Loucy (cell line): ENCODE measurements at regions not wholly inside any gene's neighbourhood (a gene's known extent, or its start where the extent isn't known, plus 50 kb on each side); places are given as distances from the start of the nearest gene placed in this dataset.

Experiments
- H2AFZ ChIP-seq: fragments of 200-600 bp; sonication (generic); 2 replicates; pipeline ENCODE4 v1.6.0; 2016; ENCODE audit warnings: antibody characterized with exemption, mild to moderate bottlenecking, low read length, moderate library complexity
- H3F3A ChIP-seq: fragments of 200-600 bp; 2 replicates; pipeline ENCODE4 v1.6.0; 2016; ENCODE audit warnings: antibody characterized with exemption, low read depth, mild to moderate bottlenecking
- H3K27me3 ChIP-seq: fragments of 200-600 bp; sonication (generic); 2 replicates; pipeline ENCODE4 v1.6.1; 2014; ENCODE audit warnings: low read length, mild to moderate bottlenecking; ENCODE audit not compliant: insufficient read depth, poor library complexity, severe bottlenecking
- H3K36me3 ChIP-seq: fragments of 200-600 bp; sonication (generic); 2 replicates; pipeline ENCODE4 v1.6.1; 2016; ENCODE audit warnings: low read length; ENCODE audit not compliant: insufficient read depth
- H3K4me1 ChIP-seq: fragments of 200-600 bp; sonication (generic); 2 replicates; pipeline ENCODE4 v1.5.1; 2014; ENCODE audit warnings: low read length, mild to moderate bottlenecking; ENCODE audit not compliant: insufficient read depth, poor library complexity, severe bottlenecking
- H3K4me2 ChIP-seq: fragments of 200-600 bp; sonication (generic); 2 replicates; pipeline ENCODE4 v1.6.0; 2014; ENCODE audit warnings: antibody characterized with exemption, low read length, low read depth, mild to moderate bottlenecking; ENCODE audit not compliant: poor library complexity, severe bottlenecking
- H3K4me3 ChIP-seq: fragments of 200-600 bp; sonication (generic); 2 replicates; pipeline ENCODE4 v1.5.1; 2014; ENCODE audit warnings: low read length, mild to moderate bottlenecking, mixed read lengths; ENCODE audit not compliant: poor library complexity, severe bottlenecking
- H3K79me2 ChIP-seq: fragments of 200-600 bp; sonication (generic); 2 replicates; pipeline ENCODE4 v1.6.1; 2014; ENCODE audit warnings: low read length; ENCODE audit not compliant: insufficient read depth
- H3K9ac ChIP-seq: fragments of 200-600 bp; sonication (generic); 2 replicates; pipeline ENCODE4 v1.6.0; 2014; ENCODE audit warnings: mild to moderate bottlenecking, low read depth, low read length, moderate library complexity; ENCODE audit not compliant: poor library complexity, severe bottlenecking
- H3K9me2 ChIP-seq: fragments of 200-600 bp; sonication (generic); replicated peaks from 2 replicates; pipeline ENCODE4 v1.6.1; 2016; ENCODE audit warnings: low read depth, low read length, mixed read lengths
- H3K9me3 ChIP-seq: fragments of 200-600 bp; sonication (generic); 2 replicates; pipeline ENCODE4 v1.6.1; 2014; ENCODE audit warnings: mild to moderate bottlenecking, antibody characterized with exemption, low read length, low read depth; ENCODE audit not compliant: insufficient read depth
- H4K20me1 ChIP-seq: fragments of 200-600 bp; sonication (generic); 2 replicates; pipeline ENCODE4 v1.6.0; 2014; ENCODE audit warnings: antibody characterized with exemption, low read length, mild to moderate bottlenecking; ENCODE audit not compliant: insufficient read depth, poor library complexity, severe bottlenecking
- CTCF ChIP-seq: fragments of 200-600 bp; sonication (generic); conservative IDR thresholded peaks from 2 replicates; pipeline ENCODE4 v1.5.1; 2014; ENCODE audit warnings: mild to moderate bottlenecking, antibody characterized with exemption, low read length
- EZH2phosphoT487 ChIP-seq: fragments of 200-600 bp; IDR thresholded peaks from 2 replicates; pipeline ENCODE4 v1.6.1; 2018; ENCODE audit warnings: antibody characterized with exemption, mild to moderate bottlenecking, moderate library complexity, borderline replicate concordance

DNA sequence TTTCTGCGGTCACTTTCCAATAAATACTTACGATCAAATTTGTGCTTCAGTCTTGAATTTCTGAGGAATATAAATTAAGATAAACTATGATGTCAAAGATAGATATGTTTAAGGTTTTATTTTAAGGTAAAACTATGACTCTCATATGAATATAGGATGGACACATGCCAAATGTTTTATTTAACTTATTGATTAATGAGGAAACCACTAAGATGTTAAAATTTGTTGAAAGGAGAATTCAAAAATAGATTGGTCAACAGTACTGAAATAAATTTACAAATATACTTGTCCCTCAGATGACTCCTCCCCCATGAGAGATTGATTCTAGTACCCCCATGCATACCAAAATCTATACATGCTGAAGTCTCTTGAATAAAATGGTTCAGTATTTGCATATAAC is 319.7 kb upstream of the KCNH8 start:
- H3K9me3 ChIP-seq: no peaks in the 10 kb centered on the region
- H3K4me2 ChIP-seq: no peak overlapping the region
- no peak overlapping the region for H2AFZ ChIP-seq
- H3K9ac ChIP-seq: no peak overlapping the region
- no peaks in the 10 kb centered on the region for H3K36me3 ChIP-seq
- H3K4me3 ChIP-seq: no peak overlapping the region
- H3K27me3 ChIP-seq: no peaks in the 10 kb centered on the region
- no peak for TF ChIP-seq EZH2phosphoT487
- no peak for TF ChIP-seq CTCF
- H3K9me2 ChIP-seq: no peaks in the 10 kb centered on the region
- H3F3A ChIP-seq: no peaks in the 10 kb centered on the region
- no peaks in the 10 kb centered on the region for H3K79me2 ChIP-seq
- H4K20me1 ChIP-seq: no peaks in the 10 kb centered on the region
- peaks cover 20% of the 10 kb centered on the region for H3K4me1 ChIP-seq

- Histone ChIP-seq H3K9me2 (no peaks in the 10 kb centered on the region), H3F3A (no peaks in the 10 kb centered on the region), H3K36me3 (no peaks in the 10 kb centered on the region), H3K27me3 (no peaks in the 10 kb centered on the region), H3K4me1 (peaks cover 20% of the 10 kb centered on the region), H2AFZ (no peak overlapping the region), H3K9me3 (no peaks in the 10 kb centered on the region), H4K20me1 (no peaks in the 10 kb centered on the region), H3K4me2 (no peak overlapping the region), H3K4me3 (no peak overlapping the region), H3K9ac (no peak overlapping the region), H3K79me2 (no peaks in the 10 kb centered on the region)
- no peak for TF ChIP-seq CTCF
- TF ChIP-seq EZH2phosphoT487: no peak
Measured at GRCh38 chr3:18827664-18828063, 320.6 kb upstream of the KCNH8 start.

DNA sequence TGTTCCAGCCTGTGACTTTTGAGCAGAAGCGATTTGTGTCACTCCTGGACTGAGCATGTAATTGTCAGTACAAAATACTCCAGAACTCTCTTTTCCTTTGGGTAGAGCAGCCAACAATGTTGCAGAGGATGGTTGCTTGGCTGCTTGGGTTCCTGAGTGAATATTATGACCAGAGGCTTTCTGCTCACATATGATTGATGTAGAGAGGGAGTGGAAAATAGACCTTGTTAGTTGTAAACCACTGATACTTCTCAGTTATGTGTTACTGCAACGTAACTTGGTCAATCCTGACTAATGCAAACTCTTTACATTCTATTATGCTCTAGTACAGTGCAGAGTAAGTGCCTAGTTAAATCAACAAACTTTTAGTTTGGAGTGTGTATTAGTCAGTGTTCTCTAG is 322.6 kb upstream of the KCNH8 start:
- Histone ChIP-seq H3K4me3 (no peak overlapping the region), H3K9ac (no peak overlapping the region), H3K9me2 (no peaks in the 10 kb centered on the region), H3F3A (no peaks in the 10 kb centered on the region), H3K36me3 (no peaks in the 10 kb centered on the region), H4K20me1 (no peaks in the 10 kb centered on the region), H3K9me3 (no peaks in the 10 kb centered on the region), H3K4me2 (no peak overlapping the region), H3K4me1 (peaks cover 14% of the 10 kb centered on the region), H3K27me3 (no peaks in the 10 kb centered on the region), H3K79me2 (no peaks in the 10 kb centered on the region), H2AFZ (no peak overlapping the region)
- TF ChIP-seq CTCF (no peak), EZH2phosphoT487 (no peak)
